ENCODE measurements at regions not wholly inside any gene's neighbourhood (a gene's known extent, or its start where the extent isn't known, plus 50 kb on each side); places are given as distances from the start of the nearest gene placed in this dataset.

GRCh38 chr5:159762921-159763320 lies 153.4 kb upstream of the ADRA1B start:
- no peak overlapping the region for H3K27ac ChIP-seq
- no peaks in the 10 kb centered on the region for H3K9me3 ChIP-seq
- no peaks in the 10 kb centered on the region for H3K36me3 ChIP-seq
- no peak overlapping the region for H3K4me3 ChIP-seq (ENCODE audit: low read depth in 1 of 2, low read length in 1 of 2)
- no peak for TF ChIP-seq CTCF (IDR thresholded peaks at IDR 0.05)
- H3K4me1 ChIP-seq (ENCODE audit: control insufficient read depth in 1 of 2, insufficient read depth in 1 of 2, low read depth in 1 of 2, low read length in 1 of 2), result no peaks in the 10 kb centered on the region
- H3K27me3 ChIP-seq, result peaks cover 89% of the 10 kb centered on the region

- Histone ChIP-seq H3K9me3 (no peaks in the 10 kb centered on the region), H3K27ac (no peak overlapping the region), H3K27me3 (peaks cover 95% of the 10 kb centered on the region), H3K4me1 (ENCODE audit: control insufficient read depth in 1 of 2, insufficient read depth in 1 of 2, low read depth in 1 of 2, low read length in 1 of 2) (no peaks in the 10 kb centered on the region), H3K4me3 (ENCODE audit: low read depth in 1 of 2, low read length in 1 of 2) (no peak overlapping the region), H3K36me3 (no peaks in the 10 kb centered on the region)
- no peak for TF ChIP-seq CTCF (IDR thresholded peaks at IDR 0.05)
These were observed 152.7 kb upstream of the ADRA1B start for GRCh38 chr5:159763562-159763961.

GRCh38 chr5:159764283-159765134 lies 151.8 kb upstream of the ADRA1B start:
- Histone ChIP-seq H3K4me3 (ENCODE audit: low read depth in 1 of 2, low read length in 1 of 2) (no peak overlapping the region), H3K27me3 (peaks cover 97% of the 10 kb centered on the region), H3K27ac (no peak overlapping the region), H3K4me1 (ENCODE audit: control insufficient read depth in 1 of 2, insufficient read depth in 1 of 2, low read depth in 1 of 2, low read length in 1 of 2) (no peaks in the 10 kb centered on the region), H3K36me3 (no peaks in the 10 kb centered on the region), H3K9me3 (no peaks in the 10 kb centered on the region)
- no peak for TF ChIP-seq CTCF (IDR thresholded peaks at IDR 0.05)

GRCh38 chr5:159765135-159765433 lies 151.2 kb upstream of the ADRA1B start:
- H3K27ac ChIP-seq, result no peak overlapping the region
- no peaks in the 10 kb centered on the region for H3K9me3 ChIP-seq
- no peak overlapping the region for H3K4me3 ChIP-seq (ENCODE audit: low read depth in 1 of 2, low read length in 1 of 2)
- TF ChIP-seq CTCF (IDR thresholded peaks at IDR 0.05), result no peak
- peaks cover 97% of the 10 kb centered on the region for H3K27me3 ChIP-seq
- H3K4me1 ChIP-seq (ENCODE audit: control insufficient read depth in 1 of 2, insufficient read depth in 1 of 2, low read depth in 1 of 2, low read length in 1 of 2), result no peaks in the 10 kb centered on the region
- H3K36me3 ChIP-seq, result no peaks in the 10 kb centered on the region

GRCh38 chr5:159765760-159766517 lies 150.3 kb upstream of the ADRA1B start:
- H3K36me3 ChIP-seq, result no peaks in the 10 kb centered on the region
- H3K27ac ChIP-seq, result no peak overlapping the region
- no peak overlapping the region for H3K4me3 ChIP-seq (ENCODE audit: low read depth in 1 of 2, low read length in 1 of 2)
- H3K27me3 ChIP-seq, result peaks cover 89% of the 10 kb centered on the region
- TF ChIP-seq CTCF (IDR thresholded peaks at IDR 0.05), result no peak
- no peaks in the 10 kb centered on the region for H3K4me1 ChIP-seq (ENCODE audit: control insufficient read depth in 1 of 2, insufficient read depth in 1 of 2, low read depth in 1 of 2, low read length in 1 of 2)
- H3K9me3 ChIP-seq, result no peaks in the 10 kb centered on the region
